ENCODE measurements at regions not wholly inside any gene's neighbourhood (a gene's known extent, or its start where the extent isn't known, plus 50 kb on each side); places are given as distances from the start of the nearest gene placed in this dataset.
"Not testable (repeated sequence)": the region's sequence is repeated elsewhere in the genome, so short reads cannot be mapped to it uniquely, and the experiment has no call there.

DNA sequence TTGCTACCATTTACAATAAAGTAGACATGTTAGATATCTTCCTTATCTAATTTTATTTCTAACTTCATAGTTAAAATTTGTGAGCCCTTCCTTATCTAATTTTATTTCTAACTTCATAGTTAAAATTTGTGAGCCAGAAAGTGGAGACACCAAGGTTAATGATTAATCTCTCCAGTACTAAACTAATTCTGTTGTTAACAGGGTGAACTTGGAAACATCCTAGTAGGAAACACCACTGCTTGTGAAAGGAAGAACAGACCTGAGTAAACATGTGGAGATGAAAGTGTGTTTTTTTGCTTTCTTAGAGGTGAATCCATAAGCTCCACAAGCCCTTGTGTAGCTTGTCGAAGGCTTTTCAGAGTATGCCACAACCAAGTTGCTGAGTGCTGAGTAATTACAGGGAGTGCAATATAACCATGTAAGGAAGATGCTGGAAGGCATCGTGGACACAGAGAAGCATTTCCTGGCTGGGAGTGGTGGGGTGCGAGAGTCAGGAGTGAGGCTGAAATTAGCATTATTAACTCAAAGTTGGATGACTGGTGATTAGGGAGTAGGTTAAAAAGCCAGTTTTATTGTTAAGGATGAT, 118.6 kb upstream of the NEIL3 start:
- no peak for DNase-seq

DNA sequence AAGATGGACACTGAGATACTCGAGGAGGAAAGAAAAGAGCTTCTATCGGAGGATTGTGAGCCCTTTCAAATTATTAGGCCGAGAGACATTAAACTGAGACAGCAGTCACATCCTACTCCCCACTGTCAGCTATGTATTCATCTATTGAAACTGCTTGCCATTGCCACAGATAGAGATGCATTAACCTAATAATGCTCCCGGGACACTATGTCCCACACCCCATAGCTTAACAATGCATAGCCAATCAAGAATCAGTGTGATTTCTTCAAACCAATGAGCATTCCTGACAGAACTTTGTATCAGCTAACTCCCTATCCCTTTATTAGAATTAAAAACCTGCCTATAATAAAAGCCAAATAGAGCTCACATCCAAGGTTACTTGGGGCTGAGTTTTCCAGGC, 118.1 kb upstream of the NEIL3 start:
- no peak for DNase-seq

DNA sequence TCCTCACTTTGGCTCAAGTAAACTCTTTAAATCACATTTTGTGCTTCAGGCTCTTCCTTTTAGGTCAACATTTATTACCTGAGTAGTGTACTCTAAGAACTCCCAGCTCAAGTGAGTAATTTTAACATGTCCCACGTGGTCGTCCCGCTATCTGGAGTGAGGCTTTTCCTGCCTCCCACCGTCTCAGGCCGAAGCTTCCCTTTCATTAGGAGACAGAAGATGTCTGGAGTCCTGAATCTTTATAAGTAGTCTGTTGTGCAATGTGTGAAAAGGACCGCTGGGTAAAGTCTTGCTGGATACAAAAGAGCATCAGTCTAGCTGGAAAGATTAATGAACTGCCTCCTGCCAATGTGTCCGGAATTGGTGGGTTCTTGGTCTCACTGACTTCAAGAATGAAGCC, 117.7 kb upstream of the NEIL3 start:
- DNase-seq = no peak

DNA sequence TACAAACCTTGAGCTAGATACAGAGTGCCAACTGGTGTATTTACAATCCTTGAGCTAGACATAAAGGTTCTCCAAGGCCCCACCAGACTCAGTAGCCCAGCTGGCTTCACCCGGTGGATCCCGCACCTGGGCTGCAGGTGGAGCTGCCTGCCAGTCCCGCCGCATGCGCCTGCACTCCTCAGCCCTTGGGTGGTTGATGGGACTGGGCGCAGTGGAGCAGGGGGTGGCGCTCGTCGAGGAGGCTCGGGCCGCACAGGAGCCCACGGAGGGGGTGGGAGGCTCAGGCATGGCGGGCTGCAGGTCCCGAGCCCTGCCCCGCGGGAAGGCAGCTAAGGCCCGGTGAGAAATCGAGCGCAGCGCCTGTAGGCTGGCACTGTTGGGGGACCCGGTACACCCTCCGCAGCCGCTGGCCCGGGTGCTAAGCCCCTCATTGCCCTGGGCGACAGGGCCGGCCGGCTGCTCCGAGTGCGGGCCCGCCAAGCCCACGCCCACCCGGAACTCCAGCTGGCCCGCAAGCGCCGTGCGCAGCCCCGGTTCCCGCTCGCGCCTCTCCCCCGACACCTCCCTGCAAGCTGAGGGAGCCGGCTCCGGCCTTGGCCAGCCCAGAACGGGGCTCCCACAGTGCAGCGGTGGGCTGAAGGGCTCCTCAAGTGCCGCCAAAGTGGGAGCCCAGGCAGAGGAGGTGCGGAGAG, 116.5 kb upstream of the NEIL3 start:
- DNase-seq = not testable (repeated sequence)

DNA sequence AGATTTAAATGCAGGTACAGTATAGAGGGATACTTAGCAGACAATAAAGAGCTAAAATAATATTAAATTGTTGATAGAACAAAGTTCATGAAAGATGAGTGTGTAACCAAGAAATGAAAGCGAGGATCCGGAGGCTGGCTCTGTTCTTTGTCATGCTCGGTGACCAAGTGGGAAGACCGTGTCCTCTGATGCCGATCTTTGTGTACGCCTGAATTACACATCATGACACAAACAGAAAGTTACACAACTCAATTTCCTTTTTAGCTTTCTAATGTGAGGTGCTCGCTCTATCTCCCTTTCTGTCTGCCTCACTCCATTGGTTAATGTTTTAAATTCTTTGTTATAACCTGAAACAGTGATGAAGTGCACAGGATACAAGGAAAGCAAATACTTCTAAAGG, 114.8 kb upstream of the NEIL3 start:
- DNase-seq = no peak

DNA sequence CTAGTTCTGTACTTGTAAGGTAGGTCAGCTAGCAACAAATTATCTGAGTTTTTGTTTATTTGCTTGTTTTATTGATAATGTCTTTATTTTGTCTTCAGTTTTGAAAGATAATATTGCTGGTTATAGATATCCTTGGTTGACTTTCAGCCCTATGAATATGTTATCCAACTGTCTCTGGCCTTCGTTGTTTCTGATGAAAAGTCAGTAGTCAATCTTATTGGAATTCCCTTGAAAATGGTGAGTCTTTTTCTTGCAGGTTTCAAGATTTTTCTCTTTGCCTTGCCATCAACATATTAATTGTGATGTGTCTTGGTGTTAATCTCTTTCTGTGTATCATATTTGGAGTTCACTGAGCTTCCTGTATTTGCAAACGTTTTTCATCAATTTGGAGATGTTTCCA, 113.1 kb upstream of the NEIL3 start:
- DNase-seq = no peak

DNA sequence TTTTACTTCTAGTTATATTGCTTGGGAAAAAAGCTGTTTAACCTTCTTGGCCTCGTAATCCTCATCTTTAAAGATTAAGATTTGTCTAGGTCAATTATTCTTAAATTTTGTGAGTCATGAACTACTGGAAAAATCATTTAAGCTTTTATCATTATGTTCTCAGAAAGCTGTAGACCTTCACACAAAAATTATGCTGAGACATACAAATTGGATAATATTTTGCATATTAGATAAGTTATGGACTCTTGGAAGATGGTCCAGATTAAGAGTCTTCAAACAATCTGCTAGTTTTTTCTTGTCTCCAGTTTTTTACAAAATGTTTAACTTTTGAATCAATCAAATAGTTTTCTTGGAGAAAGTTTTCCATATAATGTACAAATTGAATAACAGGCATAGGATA, 108.1 kb upstream of the NEIL3 start:
- DNase-seq = no peak

DNA sequence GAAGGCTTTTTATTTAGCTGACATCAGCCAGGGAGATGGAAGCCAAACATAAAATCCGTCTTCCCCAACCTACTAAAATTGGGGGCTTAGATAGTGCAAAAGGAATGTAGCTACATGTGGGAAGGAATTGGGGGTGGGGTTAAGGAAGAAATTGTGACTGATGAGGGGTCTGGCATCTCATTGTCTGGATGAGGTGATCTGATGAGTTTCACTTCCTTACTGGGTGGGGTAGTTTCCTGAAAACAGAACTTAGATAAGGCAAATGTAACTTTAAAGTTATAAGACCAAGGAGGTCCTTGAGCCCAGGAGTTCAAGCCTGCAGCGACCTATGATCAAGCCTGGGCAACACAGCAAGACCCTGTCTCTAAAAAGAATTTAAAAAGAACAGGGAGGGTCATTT, 105.5 kb upstream of the NEIL3 start:
- DNase-seq = no peak

DNA sequence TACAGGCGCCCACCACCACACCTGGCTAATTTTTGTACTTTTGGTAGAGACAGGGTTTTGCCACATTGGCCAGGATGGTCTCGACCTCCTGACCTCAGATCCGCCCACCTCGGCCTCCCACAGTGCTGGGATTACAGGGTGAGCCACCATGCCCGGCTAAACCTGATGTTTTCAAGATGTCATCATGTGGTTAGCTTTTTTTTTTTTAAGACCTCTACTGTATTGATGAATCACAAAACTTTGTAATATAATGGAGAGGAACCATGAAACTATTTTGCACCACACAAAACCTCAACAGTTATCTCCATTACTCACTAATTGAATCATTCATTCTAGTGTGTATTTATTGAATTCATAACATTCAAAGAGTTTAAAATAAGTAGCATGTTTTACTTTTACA, 94.7 kb upstream of the NEIL3 start:
- DNase-seq = no peak

DNA sequence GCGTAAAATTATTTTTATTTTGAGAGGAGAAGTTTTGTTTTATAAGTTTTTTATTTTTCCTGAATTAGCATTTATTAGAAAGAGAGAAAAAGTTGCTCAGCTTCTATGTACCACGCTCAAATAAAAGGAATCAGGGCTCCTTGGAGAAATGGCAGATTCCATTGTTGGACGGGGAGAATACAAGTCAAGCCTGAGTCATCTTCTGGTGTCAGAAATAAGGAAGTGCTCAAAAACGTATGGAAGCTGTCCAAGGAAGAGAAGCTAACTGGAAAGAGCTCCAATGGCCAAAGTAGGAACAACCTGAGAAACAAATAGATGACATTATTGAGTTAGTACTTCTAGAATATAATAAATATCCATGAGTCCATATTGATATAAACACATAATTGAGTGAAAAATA, 89.3 kb upstream of the NEIL3 start:
- DNase-seq = no peak

DNA sequence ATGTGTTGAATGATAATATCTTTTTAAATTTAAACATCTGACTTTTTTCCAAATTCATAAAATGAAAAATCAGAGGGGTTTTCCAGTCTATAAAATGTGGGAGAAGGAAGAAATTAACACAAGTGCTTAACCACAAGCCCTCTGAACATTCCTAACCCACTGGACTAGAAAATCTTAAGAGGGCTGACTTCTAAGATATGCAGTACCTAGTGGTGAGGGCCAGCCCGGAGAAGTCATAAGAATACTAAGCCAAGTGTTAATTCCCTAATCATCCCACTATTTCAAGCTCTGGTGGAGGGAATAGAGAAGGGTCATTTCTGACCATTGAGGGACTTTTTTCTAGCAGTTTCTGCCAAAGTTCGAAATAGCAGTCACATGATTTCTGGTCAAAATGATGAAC, 86.9 kb upstream of the NEIL3 start:
- DNase-seq = no peak

DNA sequence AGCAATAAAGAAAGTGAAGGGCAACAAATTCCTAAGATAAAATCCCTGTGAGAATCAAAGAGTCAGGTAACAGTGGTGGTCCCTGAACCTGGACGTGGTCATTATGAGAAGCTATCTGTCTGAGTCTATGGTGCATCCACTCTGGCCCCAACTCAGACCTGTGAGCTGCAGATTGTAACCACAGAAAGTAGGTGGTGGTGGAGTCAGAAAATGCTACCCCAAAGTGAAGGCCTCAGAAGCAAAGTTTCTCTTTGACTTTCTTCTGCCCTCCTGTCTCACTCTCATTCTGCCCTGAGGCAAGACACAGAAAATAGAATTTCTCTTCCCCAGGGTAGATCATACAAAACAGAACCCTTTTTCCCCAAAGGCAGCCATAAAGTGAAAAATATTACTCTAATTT, 84.1 kb upstream of the NEIL3 start:
- DNase-seq = no peak

DNA sequence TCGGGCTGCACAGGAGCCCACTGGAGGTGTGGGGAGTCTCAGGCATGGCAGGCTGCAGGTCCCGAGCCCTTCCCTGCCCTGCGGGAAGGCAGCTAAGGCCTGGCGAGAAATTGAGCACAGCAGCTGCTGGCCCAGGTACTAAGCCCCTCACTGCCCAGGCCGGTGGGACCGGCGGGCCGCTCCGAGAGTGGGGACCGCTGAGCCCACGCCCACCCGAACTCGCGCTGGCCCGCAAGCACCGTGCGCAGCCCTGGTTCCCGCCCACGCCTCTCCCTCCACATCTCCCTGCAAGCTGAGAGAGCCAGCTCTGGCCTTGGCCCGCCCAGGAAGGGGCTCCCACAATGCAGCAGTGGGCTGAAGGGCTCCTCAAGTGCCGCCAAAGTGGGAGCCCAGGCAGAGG, 82.0 kb upstream of the NEIL3 start:
- DNase-seq = no peak

DNA sequence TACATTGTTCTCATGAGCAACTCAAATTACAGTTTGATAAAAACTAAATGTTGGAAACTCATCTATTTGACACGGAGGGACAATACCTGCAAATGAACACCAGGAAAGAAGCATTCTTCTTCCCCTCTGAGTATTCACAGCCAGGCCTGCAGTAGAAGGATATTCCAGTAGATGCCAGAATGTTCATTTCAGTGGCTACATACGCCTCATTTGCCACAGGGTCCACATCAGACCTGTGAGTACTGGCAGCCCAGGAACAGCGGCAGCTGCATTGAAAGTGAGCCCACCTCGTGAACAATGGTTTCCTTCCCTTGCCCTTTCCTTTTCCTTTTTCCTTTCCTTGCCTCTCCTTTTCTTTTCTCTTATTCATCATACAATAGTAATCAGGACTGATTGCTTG, 81.1 kb upstream of the NEIL3 start:
- no peak for DNase-seq

DNA sequence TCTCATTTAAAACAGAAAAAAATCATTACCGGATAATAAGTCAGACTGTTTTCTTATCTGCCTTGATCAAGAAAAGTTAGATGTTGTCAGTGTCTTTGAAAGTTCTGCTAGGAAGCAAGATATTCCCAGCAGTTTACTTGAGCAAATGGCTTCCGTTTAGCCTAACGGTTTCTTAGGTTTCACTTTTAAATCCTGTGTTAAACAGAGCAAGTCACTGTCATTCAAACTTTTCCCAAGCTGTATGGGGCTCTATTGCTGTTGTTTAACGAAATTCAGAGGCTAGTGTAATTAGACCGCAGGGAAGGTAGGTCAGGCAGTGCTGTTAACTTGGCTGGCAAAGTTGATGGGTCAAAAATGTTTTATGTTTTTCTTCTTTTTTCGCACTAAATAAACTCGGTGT, 80.3 kb upstream of the NEIL3 start:
- DNase-seq = no peak

DNA sequence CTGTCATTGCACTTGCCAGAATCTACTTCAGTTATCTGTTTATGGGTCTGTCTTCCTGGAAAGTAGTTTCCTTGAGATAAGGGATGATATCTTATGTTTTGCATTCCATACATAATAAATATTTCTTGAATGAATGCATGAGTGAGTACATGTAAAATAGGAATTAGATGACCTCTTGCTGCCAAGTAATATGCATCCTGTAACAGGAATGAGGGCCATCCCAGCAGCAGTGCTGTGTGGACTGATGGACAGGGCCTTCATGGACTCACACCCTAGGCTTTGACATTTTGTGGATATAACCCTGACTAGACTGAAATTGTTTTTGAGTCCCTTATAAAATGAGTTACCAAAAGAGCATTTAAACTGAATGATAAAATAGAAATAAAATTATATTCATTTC, 77.2 kb upstream of the NEIL3 start:
- DNase-seq = no peak

DNA sequence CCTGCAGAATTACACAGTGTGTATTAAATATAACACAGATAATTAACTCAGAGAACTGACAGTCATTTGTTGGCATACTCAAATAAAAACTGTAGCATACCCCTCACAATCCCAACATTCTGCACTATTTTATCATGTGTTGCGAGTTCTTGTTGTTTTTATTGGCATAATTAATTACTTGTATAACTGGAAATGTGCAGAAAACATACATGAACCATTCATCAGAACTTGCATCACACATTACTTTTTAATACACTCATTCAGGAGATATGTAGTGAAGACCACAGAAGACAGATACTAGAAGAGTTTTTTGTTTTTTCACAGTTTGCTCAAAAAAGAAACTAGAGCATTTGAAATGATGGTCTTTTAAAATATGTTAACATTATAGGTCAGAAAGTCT, 74.6 kb upstream of the NEIL3 start:
- DNase-seq = no peak

DNA sequence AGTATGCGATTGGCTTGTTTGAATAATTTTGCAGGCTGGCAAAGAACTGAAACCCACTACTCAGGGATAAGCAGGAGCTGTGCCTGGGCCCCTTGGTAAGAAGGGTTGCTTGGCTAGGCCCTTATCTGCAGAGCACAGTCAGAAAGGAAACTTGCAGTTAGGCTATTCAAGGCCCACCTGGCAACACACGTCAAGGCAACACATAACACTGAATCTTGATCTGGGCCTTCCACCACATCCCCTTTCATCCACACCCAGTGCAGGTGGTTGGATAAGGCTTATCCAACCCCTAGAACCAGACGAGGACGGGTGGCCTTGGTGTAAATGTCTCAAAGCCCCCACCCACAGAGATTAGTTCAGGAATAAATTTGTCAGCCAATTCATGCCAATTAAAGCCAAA, 72.8 kb upstream of the NEIL3 start:
- no peak for DNase-seq

DNA sequence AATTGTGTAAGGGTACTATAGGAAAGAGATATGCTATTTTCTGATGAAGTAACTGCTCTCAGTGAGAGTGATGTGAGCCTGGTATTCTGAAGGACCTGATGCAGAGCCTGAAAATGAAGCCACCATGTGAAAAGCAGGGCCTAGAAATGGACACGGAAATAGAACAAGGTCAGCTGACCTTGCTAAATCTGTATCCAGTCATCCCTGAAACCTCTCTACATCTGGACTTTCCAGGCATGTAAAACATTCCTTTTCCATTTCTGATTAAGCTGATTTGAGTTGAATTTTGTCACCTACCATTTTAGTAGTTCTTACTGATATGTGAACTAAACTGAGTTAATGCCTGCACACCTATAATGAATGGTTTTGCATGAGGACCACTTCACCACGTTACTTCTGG, 72.4 kb upstream of the NEIL3 start:
- DNase-seq = no peak

DNA sequence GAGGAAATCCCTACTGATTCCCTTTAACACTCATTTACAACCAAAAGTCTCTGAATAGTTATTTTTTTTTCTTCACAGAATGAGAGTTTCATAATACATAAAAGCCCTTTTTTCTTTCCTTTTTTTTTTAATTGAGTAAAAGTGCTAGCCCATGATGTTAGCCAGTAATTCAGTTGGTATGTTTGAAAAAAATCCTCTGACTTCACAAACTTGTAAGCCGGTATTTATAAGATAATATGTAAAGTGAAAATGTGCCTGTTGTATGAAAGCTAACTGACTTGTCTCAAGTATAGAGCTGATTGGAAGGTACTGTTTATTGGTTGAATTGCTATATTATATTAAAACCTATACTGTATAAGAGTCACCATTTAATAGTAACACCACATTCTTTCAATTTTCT, 70.2 kb upstream of the NEIL3 start:
- DNase-seq = no peak

DNA sequence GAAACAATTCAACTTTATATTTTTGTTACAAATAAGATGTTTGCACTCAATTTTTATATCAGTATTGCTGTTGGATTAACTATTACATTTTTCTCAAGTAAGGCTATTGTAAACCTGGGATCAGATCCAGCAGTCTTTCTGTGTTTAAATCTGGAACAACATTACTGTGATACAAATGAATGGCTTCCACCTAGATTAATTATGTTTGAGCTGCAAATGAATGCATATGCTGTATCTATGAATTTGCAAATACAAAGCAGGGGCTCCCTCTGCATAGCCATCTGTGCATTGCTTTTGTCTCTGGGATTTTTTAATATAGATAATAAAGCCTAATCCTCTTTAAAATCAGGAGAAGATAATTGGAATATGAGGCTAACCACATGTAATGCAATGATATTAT, 69.8 kb upstream of the NEIL3 start:
- no peak for DNase-seq

DNA sequence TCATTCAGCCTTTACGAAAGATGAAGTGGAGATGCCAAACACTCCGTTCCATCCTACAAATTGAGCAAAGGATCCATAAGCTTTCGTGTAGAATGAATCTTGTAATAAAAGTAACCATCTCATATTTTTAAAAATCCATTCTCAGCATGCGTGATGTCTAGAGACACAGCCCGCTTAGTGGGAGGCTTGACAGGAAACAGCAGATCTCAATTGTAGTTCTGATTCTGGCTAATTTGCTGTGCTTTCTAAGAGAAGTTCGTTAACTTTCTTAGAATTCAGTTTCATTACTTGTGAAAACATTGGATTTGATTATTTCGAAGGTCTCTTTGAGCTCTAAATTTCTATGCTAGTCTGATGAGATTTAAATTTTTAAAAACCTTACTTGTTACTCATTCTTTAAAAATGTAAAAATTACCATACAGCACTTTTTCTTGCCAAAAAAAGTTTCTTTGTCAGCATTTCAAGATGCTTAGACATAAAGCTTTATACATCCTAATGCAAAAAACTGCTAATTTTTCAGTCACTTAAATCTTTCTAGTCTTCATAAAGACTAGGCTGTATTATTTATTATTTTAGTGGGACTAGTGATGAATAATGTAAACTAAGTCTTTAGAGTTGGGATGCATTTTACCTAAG, 66.9 kb upstream of the NEIL3 start:
- no peak for DNase-seq

DNA sequence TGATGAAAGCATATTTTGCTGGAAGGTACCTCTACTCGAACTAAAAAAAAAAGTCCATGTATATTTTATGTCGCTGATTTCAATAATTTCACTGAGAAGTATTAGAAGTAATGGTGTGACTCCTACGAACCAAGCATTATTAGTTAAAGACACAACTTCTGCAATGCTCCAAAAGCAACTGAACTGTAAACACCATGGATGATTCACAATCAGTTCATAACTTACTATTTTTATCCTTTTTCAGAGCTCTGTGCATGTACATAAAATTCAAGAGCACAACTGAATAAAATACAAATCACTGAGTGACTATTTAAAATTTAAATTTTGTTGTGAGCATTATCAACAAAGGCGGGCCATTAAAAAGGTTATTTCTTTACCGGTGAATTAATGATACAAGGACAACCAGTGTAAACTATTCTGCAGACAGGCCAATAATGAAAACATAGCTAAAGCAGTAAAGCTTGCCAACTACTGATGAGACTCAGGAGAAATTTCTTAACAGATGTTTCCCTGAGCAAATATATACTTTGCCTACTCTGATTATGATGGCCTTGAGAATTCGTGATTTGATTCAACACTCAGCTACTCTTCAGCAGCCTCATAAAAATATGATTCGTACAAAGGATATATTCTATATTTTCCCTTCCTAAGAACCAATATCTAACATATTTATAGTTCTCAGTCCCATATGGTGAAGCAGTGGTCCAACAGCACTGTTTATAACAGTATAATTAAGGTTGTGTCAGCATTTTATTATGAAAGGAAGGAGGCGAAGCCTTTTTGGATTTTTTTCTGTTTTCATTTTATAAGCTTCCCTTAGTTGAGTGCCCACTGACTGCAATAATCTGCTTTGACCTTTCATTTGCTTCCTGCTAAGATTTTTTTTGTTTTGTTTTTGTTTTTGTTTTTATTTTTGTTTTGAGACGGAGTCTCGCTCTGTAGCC, 62.8 kb upstream of the NEIL3 start:
- DNase-seq = no peak

All from cerebellar nuclear complex (tissue), 1 donor.